Activated CD4-positive, alpha-beta memory T cell treated with anti-CD3 and anti-CD28 coated beads for 36 hours (primary cell): ENCODE measurements at regions not wholly inside any gene's neighbourhood (a gene's known extent, or its start where the extent isn't known, plus 50 kb on each side); places are given as distances from the start of the nearest gene placed in this dataset.
"Not testable (repeated sequence)": the region's sequence is repeated elsewhere in the genome, so short reads cannot be mapped to it uniquely, and the experiment has no call there.

Experiments
- CTCF ChIA-PET: fragments of 350-600 bp; sonication (Branson Sonifier 250); formaldehyde crosslinking; loops from one replicate; lab custom pipeline; 2021; ENCODE audit warnings: antibody characterized with exemption, inconsistent platforms; lab: Charles Lee
- POLR2A ChIA-PET: fragments of 350-600 bp; sonication (Branson Sonifier 250); formaldehyde crosslinking; loops from one replicate; lab custom pipeline; 2021; ENCODE audit warnings: antibody characterized with exemption; lab: Charles Lee
- DNase-seq: peaks from one replicate; pipeline ENCODE4 v3.0.0-alpha.2; 2020
- H3K27ac Mint-ChIP-seq: one replicate; pipeline ENCODE4 v1.8.0; 2021; ENCODE audit warnings: mixed read lengths
- H3K27me3 Mint-ChIP-seq: one replicate; pipeline ENCODE4 v1.8.0; 2021; ENCODE audit warnings: mixed read lengths
- H3K36me3 Mint-ChIP-seq: one replicate; pipeline ENCODE4 v1.8.0; 2021; ENCODE audit warnings: mixed read lengths
- H3K4me1 Mint-ChIP-seq: one replicate; pipeline ENCODE4 v1.8.0; 2021; ENCODE audit warnings: low read depth, mixed read lengths
- H3K4me3 Mint-ChIP-seq: one replicate; pipeline ENCODE4 v1.8.0; 2021; ENCODE audit warnings: mild to moderate bottlenecking, mixed read lengths
- H3K9me3 Mint-ChIP-seq: one replicate; pipeline ENCODE4 v1.8.0; 2021; ENCODE audit warnings: mixed read lengths
- intact Hi-C: fragments of 100-400 bp; cut with micrococcal nuclease; formaldehyde crosslinking; loops from one replicate; pipeline ENCODE4 v1.15.1; 2023

DNA sequence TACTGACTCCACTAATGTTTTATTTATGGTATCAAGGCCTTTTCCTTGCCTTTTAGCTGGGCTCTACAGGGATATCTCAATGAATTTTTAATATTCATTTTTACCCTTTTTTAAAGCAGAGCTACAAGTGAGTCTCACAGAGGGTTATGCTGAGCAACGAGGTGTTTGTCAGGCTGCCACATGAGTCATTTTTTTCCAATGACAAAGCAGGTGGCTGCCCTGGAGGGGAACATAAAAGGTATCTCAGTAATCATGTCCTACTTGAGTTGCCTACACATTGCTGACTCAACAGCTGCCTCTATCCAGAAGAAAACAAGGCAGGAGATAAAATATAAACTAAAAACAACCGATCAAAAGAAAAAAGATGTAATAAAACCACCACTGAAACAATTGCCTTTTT lies 1004.9 kb upstream of the POT1 start:
- intact Hi-C loops, result no loop called here
- POLR2A ChIA-PET, result no interaction called here
- DNase-seq, result no peak
- CTCF ChIA-PET, result no interaction called here
- no peak overlapping the region for H3K27ac Mint-ChIP-seq
- no peak overlapping the region for H3K4me3 Mint-ChIP-seq
- H3K36me3 Mint-ChIP-seq, result no peaks in the 10 kb centered on the region
- H3K27me3 Mint-ChIP-seq, result no peaks in the 10 kb centered on the region
- peaks cover 9% of the 10 kb centered on the region for H3K9me3 Mint-ChIP-seq
- H3K4me1 Mint-ChIP-seq, result no peaks in the 10 kb centered on the region

DNA sequence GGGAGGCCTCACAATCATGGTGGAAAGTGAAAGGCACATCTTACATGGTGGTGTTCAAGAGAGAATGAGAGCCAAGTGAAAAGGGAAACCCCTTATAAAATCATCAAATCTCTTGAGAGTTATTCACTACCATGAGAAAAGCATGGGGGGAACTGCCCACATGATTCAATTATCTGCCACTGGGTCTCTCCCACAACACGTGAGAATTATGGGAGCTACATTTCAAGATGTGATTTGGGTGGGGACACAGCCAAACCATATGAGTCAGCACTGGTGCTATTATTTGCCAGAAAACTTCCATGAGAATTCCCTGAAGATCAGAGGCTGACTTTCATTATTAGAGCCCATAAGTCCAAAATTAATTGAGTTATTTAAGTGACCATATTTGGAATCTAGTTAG lies 1001.2 kb upstream of the POT1 start:
- no peak for DNase-seq
- ChIA-PET POLR2A (no interaction called here), CTCF (no interaction called here)
- Mint-ChIP-seq H3K27me3 (no peaks in the 10 kb centered on the region), H3K4me3 (no peak overlapping the region), H3K36me3 (no peaks in the 10 kb centered on the region), H3K9me3 (peaks cover 2% of the 10 kb centered on the region), H3K27ac (no peak overlapping the region), H3K4me1 (no peaks in the 10 kb centered on the region)
- intact Hi-C loops, result no loop called here

DNA sequence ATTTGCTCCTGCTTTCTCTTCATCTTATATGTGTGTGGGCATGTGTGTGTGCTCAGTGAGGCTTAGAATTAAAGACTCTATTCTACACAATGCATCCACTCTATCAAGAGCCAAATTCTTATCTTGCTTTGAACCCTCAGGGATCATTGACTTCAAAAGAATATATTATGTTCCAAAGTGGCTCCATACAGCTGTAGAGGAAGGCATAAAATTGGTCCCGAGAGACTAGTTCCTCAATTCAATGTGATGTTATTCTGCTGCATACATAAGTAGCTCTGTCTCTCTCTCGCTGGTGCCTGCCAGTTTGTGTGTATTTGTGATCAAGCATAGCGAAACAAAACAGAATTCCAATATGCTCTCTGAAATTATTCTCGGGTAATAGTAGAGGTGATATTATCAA lies 997.9 kb upstream of the POT1 start:
- ChIA-PET POLR2A (no interaction called here), CTCF (interaction anchor here (0.7 kb wide), 1 partner anchor 48 kb away, joined by 3 read pairs; no protein-coding TSS in a partner anchor)
- Mint-ChIP-seq H3K27me3 (no peaks in the 10 kb centered on the region), H3K27ac (no peak overlapping the region), H3K9me3 (peaks cover 4% of the 10 kb centered on the region), H3K36me3 (no peaks in the 10 kb centered on the region), H3K4me1 (no peaks in the 10 kb centered on the region), H3K4me3 (no peak overlapping the region)
- intact Hi-C loops, result no loop called here
- DNase-seq, result no peak

DNA sequence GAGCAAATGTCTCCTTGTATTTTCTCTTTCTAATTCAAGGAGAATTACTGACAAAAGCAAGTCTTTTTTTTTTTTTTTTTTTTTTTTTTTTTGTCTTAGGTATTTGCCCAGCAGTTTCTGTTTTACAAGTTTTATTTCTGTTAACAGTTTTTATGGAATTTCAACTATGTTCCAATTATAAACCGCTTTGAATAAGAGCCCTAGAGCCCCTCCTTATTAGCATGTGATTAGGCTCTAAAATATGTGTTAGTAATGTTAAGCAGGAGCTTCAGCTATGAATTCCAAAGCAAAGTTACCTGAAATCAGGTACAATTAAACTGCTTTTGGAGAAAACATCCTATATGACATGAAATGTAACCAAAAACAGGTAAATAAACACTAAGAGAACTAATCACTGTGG lies 997.0 kb upstream of the POT1 start:
- Mint-ChIP-seq H3K36me3 (no peaks in the 10 kb centered on the region), H3K4me3 (no peak overlapping the region), H3K4me1 (no peaks in the 10 kb centered on the region), H3K27me3 (no peaks in the 10 kb centered on the region), H3K27ac (no peak overlapping the region), H3K9me3 (peaks cover 4% of the 10 kb centered on the region)
- intact Hi-C loops, result no loop called here
- DNase-seq, result no peak
- ChIA-PET CTCF (no interaction called here), POLR2A (no interaction called here)

DNA sequence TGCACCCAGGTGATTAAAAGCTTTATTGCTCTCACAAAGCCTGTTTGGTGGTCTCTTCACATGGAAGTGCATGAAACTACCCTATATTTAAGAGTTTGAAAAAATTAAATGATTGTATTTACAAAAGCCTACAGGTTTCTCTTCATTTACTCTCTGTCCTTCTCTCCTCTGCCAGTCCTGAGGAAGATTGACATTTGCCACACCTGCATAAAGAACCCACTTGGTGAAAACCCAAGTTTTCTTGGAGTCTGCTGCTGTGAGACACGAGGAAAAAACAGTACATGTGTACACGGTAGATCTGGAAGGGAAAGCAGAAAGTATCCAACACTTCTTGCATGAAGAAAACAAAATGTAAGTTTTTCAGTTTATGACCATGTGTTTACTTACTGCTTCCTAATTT lies 994.4 kb upstream of the POT1 start:
- ChIA-PET POLR2A (no interaction called here), CTCF (no interaction called here)
- Mint-ChIP-seq H3K9me3 (peaks cover 3% of the 10 kb centered on the region), H3K27ac (no peak overlapping the region), H3K27me3 (no peaks in the 10 kb centered on the region), H3K36me3 (no peaks in the 10 kb centered on the region), H3K4me3 (no peak overlapping the region), H3K4me1 (no peaks in the 10 kb centered on the region)
- no peak for DNase-seq
- intact Hi-C loops, result no loop called here

DNA sequence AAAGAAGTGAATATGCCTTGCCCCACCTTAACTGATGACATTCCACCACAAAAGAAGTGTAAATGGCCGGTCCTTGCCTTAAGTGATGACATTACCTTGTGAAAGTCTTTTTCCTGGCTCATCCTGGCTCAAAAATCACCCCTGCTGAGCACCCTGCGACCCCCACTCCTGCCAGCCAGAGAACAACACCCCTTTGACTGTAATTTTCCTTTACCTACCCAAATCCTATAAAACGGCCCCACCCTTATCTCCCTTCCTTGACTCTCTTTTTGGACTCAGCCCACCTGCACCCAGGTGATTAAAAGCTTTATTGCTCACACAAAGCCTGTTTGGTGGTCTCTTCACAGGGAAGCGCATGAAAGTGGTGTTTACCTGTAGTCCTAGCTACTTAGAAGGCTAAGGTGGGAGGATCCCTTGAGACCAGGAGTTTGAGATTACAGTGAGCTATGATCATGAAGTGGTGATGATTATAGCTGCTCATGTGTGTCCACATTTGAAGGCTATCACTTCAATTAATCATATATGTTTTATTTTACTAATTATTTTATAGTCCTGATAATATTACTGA lies 985.8 kb upstream of the POT1 start:
- H3K36me3 Mint-ChIP-seq, H3K4me3 Mint-ChIP-seq, H3K4me1 Mint-ChIP-seq, POLR2A ChIA-PET, H3K27me3 Mint-ChIP-seq, H3K27ac Mint-ChIP-seq, DNase-seq, intact Hi-C loops: not testable (repeated sequence)
- CTCF ChIA-PET, result interaction anchor here (0.6 kb wide), 1 partner anchor 15 kb away, joined by 3 read pairs; no protein-coding TSS in a partner anchor
- H3K9me3 Mint-ChIP-seq, result peaks cover 13% of the 10 kb centered on the region

DNA sequence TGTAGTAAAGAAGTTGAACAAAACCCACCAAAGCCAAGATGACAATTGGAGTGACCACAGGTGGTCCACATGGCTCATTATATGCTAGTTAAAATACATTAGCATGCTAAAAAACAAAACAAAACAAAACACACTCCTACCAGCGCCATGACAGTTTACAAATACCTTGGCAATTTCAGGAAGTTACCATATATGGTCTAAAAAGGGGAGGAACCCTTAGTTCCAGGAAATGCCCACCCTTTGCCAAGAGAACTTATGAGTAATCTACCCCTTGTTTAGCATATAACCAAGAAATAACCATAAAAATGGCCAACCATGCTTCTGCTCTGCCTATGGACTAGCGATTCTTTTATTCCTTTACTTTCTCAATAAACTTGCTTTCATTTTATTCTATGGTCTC lies 979.1 kb upstream of the POT1 start:
- ChIA-PET CTCF (no interaction called here), POLR2A (no interaction called here)
- DNase-seq, result no peak
- H3K9me3 Mint-ChIP-seq, result peaks cover 16% of the 10 kb centered on the region
- no peak overlapping the region for H3K4me3 Mint-ChIP-seq
- H3K27me3 Mint-ChIP-seq, result no peaks in the 10 kb centered on the region
- H3K36me3 Mint-ChIP-seq, result no peaks in the 10 kb centered on the region
- no peaks in the 10 kb centered on the region for H3K4me1 Mint-ChIP-seq
- H3K27ac Mint-ChIP-seq, result no peak overlapping the region
- intact Hi-C loops, result no loop called here

DNA sequence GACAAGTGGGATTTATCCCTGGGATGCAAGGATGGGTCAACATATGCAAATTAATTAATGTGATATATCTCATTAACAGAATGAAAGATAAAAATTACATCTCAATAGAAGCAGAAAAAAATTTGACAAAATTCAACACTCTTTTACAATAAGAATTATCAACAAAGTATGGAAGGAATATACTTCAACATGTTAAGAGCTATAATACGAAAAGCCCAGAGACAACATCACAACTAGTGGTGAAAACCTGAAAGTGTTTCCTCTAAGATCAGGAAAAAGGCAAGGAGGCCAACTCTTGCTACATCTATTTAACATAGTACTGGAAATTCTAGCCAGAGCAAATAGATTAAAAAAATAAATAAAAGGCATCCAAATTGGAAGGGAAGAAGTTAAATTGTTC lies 970.0 kb upstream of the POT1 start:
- Mint-ChIP-seq H3K36me3 (no peaks in the 10 kb centered on the region), H3K9me3 (peaks cover 14% of the 10 kb centered on the region), H3K27ac (no peak overlapping the region), H3K27me3 (no peaks in the 10 kb centered on the region), H3K4me3 (no peak overlapping the region), H3K4me1 (no peaks in the 10 kb centered on the region)
- POLR2A ChIA-PET, result no interaction called here
- CTCF ChIA-PET, result no interaction called here
- DNase-seq, result no peak
- intact Hi-C loops, result no loop called here

DNA sequence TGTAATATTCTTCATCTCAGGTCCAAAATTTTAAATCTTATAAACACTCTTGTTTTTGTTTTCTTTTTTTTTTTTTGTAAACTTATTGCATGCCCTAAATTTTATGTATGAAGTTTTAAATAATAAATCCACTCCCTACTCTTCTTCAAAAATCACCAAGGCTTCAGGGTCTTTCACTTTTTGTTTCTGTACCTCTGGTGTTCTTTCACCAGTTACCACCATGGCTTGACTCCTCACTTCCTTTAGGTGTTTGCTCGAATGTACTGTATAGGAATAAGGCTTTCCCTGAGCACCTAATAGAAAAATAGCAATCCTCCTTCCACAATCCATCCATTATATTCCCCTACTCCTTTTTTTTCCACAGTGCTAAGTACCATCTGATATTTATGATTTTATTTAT lies 962.8 kb upstream of the POT1 start:
- intact Hi-C loops, result no loop called here
- POLR2A ChIA-PET, result no interaction called here
- Mint-ChIP-seq H3K4me1 (no peaks in the 10 kb centered on the region), H3K27me3 (no peaks in the 10 kb centered on the region), H3K4me3 (no peak overlapping the region), H3K36me3 (no peaks in the 10 kb centered on the region), H3K27ac (no peak overlapping the region), H3K9me3 (peaks cover 10% of the 10 kb centered on the region)
- no peak for DNase-seq
- CTCF ChIA-PET, result no interaction called here

DNA sequence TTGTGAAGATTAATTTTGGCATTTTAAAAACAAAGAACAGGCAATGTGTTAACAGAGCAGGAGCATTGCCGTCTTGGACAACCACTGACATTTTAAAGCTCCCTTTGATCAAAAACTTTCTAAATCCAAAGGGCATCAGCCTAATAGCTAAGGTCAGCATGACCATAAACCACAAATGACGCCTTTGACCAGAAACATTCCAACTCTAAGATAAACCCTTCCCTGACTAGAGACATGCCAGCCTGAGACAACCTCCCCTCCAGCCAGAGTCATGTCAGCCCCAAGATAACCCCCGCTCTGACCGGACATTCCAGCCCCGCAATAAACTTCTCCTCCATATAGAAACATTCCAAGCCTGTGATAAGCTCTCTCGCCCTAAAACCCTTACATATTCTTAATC lies 949.4 kb upstream of the POT1 start:
- H3K27ac Mint-ChIP-seq, result no peak overlapping the region
- ChIA-PET CTCF (no interaction called here), POLR2A (no interaction called here)
- H3K9me3 Mint-ChIP-seq, result peaks cover 3% of the 10 kb centered on the region
- no peaks in the 10 kb centered on the region for H3K36me3 Mint-ChIP-seq
- no peak for DNase-seq
- no peaks in the 10 kb centered on the region for H3K4me1 Mint-ChIP-seq
- intact Hi-C loops, result no loop called here
- no peak overlapping the region for H3K4me3 Mint-ChIP-seq
- H3K27me3 Mint-ChIP-seq, result no peaks in the 10 kb centered on the region

DNA sequence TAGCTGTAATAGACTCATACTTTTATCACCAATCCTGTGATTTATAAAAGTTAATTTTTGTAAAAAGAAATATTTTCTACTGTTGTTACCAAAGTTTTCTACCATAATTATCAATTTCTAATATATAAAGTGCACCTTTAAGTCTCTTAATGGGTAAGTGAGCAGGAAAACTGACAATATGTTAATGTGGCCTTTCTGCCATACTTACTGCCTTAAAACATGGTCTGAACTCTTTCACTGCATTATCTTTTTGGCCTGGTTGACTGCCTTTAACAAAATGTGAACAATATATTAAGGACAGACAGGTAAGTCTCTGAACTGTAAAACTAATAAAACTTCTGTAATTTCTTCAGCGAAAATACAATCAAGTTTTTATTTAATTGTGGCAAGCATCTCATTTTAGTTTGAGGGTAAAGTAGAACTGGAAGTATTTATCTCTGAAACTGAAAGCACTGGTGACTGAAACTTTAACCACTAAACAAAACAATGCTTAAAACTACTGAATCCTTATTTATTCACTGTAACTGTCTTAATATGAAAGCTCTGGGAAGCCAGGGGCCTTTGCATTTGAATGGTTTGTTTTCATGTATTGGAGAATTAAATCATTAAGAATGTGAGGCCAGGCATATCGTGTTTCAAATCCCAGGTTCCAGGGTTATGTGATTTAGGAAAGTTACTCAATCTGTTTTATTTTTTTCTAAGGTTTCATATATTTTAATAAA lies 948.8 kb upstream of the POT1 start:
- POLR2A ChIA-PET, result no interaction called here
- Mint-ChIP-seq H3K4me3 (no peak overlapping the region), H3K27ac (no peak overlapping the region), H3K27me3 (no peaks in the 10 kb centered on the region), H3K4me1 (no peaks in the 10 kb centered on the region), H3K36me3 (no peaks in the 10 kb centered on the region), H3K9me3 (peaks cover 3% of the 10 kb centered on the region)
- CTCF ChIA-PET, result no interaction called here
- intact Hi-C loops, result no loop called here
- no peak for DNase-seq

DNA sequence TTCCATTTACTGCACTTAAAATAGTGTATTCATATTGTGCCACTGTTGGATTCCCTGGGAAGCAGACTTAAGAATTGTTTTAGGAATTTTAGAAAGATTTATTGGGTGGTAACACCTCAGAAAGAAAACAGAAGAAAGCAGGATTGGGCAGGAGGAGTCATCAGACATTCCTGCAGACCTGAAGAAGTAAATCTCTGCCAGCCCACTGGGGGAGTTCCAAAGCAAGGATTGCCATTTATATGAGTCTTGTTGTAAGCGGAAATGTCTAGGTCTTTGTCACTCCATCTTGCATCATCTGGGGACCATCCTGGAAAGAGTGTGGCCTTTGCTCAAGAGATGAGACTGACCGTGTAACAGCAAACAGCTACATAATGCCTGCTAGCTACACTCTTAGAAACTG lies 947.6 kb upstream of the POT1 start:
- CTCF ChIA-PET, result no interaction called here
- Mint-ChIP-seq H3K4me3 (no peak overlapping the region), H3K4me1 (no peaks in the 10 kb centered on the region), H3K36me3 (no peaks in the 10 kb centered on the region), H3K9me3 (peaks cover 3% of the 10 kb centered on the region), H3K27me3 (no peaks in the 10 kb centered on the region), H3K27ac (no peak overlapping the region)
- intact Hi-C loops, result no loop called here
- DNase-seq, result no peak
- POLR2A ChIA-PET, result no interaction called here

DNA sequence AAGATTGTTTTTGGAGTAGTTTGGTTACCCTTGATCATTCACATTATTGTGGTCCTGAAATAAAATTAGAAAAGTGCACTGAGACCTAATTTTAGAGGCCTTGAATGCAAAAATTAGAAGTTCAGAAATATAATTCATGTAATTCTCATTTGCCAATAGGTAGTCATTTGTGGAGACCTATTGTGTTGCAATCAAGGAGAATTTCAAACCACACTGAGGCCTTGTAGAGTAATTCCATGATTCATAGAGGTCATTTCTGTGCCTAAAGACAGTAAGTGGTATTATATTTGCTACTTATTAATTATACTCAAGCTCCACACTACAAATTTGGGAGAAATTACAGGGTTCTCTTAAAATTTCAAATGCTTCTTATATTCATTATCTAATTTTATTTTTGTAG lies 946.8 kb upstream of the POT1 start:
- no peak for DNase-seq
- no peaks in the 10 kb centered on the region for H3K4me1 Mint-ChIP-seq
- no peak overlapping the region for H3K4me3 Mint-ChIP-seq
- no peaks in the 10 kb centered on the region for H3K27me3 Mint-ChIP-seq
- intact Hi-C loops, result no loop called here
- H3K9me3 Mint-ChIP-seq, result peaks cover 3% of the 10 kb centered on the region
- H3K36me3 Mint-ChIP-seq, result no peaks in the 10 kb centered on the region
- CTCF ChIA-PET, result no interaction called here
- POLR2A ChIA-PET, result no interaction called here
- H3K27ac Mint-ChIP-seq, result no peak overlapping the region
